GM23248 (cell line): ENCODE measurements at regions not wholly inside any gene's neighbourhood (a gene's known extent, or its start where the extent isn't known, plus 50 kb on each side); places are given as distances from the start of the nearest gene placed in this dataset.

ENCODE experiments used
- EZH2 ChIP-seq: fragments of 200-600 bp; sonication (generic); IDR thresholded peaks from 2 replicates; pipeline ENCODE4 v1.6.1; 2018; ENCODE audit warnings: antibody characterized with exemption, mild to moderate bottlenecking; ENCODE audit not compliant: insufficient read depth, poor library complexity, severe bottlenecking
- EZH2phosphoT487 ChIP-seq: fragments of 200-600 bp; sonication (generic); IDR thresholded peaks from 2 replicates; pipeline ENCODE4 v1.6.1; 2018; ENCODE audit warnings: antibody characterized with exemption, moderate library complexity, mild to moderate bottlenecking, low read depth; ENCODE audit not compliant: insufficient read depth

DNA sequence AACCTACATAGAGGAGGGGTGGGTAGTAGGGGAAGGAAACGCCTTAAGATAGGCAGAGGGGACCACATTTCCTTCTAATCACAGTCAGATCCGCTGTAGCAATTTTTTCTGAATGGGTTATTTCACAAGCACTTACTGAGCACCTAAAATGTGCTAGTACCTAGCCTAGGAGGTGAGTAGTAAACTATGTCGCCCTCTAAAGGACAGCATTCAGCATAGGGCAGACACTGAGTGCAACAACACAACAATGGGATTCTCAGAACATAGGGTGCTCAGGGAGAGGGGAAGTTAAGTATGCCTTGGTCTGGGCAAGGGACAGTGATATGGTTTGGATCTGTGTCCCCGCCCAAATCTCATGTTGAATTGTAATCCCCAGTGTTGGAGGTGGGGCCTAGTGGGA is 166.1 kb upstream of the RAB6C start:
- TF ChIP-seq EZH2phosphoT487 (no peak), EZH2 (no peak)
